PC-9 (cell line): ENCODE measurements at regions not wholly inside any gene's neighbourhood (a gene's known extent, or its start where the extent isn't known, plus 50 kb on each side); places are given as distances from the start of the nearest gene placed in this dataset.

Source experiments
- BruUV-seq: library from RNA; stranded (reverse); fragments of 400-500 nt; replicated peaks from 2 replicates; lab custom pipeline; 2021; lab: Mats Ljungman, UMichigan
- CTCF ChIA-PET: fragments of 300-600 bp; sonication (Branson Sonifier 250); formaldehyde crosslinking; loops from one replicate; lab custom pipeline; 2022; ENCODE audit warnings: antibody characterized with exemption; lab: Charles Lee
- POLR2A ChIA-PET: fragments of 300-600 bp; sonication (Branson Sonifier 250); formaldehyde crosslinking; loops from one replicate; lab custom pipeline; 2022; ENCODE audit warnings: antibody characterized with exemption; ENCODE audit not compliant: unreplicated experiment; lab: Charles Lee
- DNase-seq, 2 experiments: peaks; one replicate each; pipeline versions ENCODE4 v3.0.0 to v3.0.0-alpha.2; 2015 to 2022; ENCODE audit warnings: mixed read lengths in 1 of 2
- H2AFZ ChIP-seq: fragments of 200-600 bp; sonication (generic); 2 replicates; pipeline ENCODE4 v1.8.1; 2017; ENCODE audit warnings: antibody characterized with exemption
- H3F3A ChIP-seq: fragments of 200-600 bp; sonication (generic); 2 replicates; pipeline ENCODE4 v1.8.1; 2017; ENCODE audit warnings: antibody characterized with exemption, mild to moderate bottlenecking, low read depth; ENCODE audit not compliant: insufficient read depth
- H3K27ac ChIP-seq: fragments of 200-600 bp; sonication (generic); 2 replicates; pipeline ENCODE4 v1.6.1; 2016; ENCODE audit warnings: mixed run types
- H3K27me3 ChIP-seq: fragments of 200-600 bp; sonication (generic); 2 replicates; pipeline ENCODE4 v1.6.1; 2016; ENCODE audit warnings: low read depth, mixed run types; ENCODE audit not compliant: insufficient read depth
- H3K36me3 ChIP-seq: fragments of 200-600 bp; sonication (generic); 2 replicates; pipeline ENCODE4 v1.6.1; 2016; ENCODE audit warnings: low read depth, mixed run types
- H3K4me1 ChIP-seq: fragments of 200-600 bp; sonication (generic); replicated peaks from 2 replicates; pipeline ENCODE4 v1.6.1; 2016; ENCODE audit warnings: mixed run types; ENCODE audit not compliant: insufficient read depth
- H3K4me2 ChIP-seq: fragments of 200-600 bp; sonication (generic); 2 replicates; pipeline ENCODE4 v1.6.1; 2017; ENCODE audit warnings: mixed run types
- H3K4me3 ChIP-seq: fragments of 200-600 bp; sonication (generic); 2 replicates; pipeline ENCODE4 v1.6.1; 2016; ENCODE audit warnings: mixed run types
- H3K79me2 ChIP-seq: fragments of 200-600 bp; sonication (generic); 2 replicates; pipeline ENCODE4 v1.6.1; 2017; ENCODE audit warnings: low read depth, mixed run types
- H3K9me2 ChIP-seq: fragments of 200-600 bp; sonication (generic); 2 replicates; pipeline ENCODE4 v1.8.1; 2017; ENCODE audit warnings: mild to moderate bottlenecking; ENCODE audit not compliant: insufficient read depth
- H3K9me3 ChIP-seq: fragments of 200-600 bp; sonication (generic); 2 replicates; pipeline ENCODE4 v1.8.1; 2016; ENCODE audit warnings: low read depth; ENCODE audit not compliant: insufficient read depth
- H4K20me1 ChIP-seq: fragments of 200-600 bp; sonication (generic); 2 replicates; pipeline ENCODE4 v1.8.1; 2017; ENCODE audit not compliant: insufficient read depth
- EZH2 ChIP-seq: fragments of 200-600 bp; sonication (generic); IDR thresholded peaks from 2 replicates; pipeline ENCODE4 v1.8.0; 2017; ENCODE audit warnings: antibody characterized with exemption, low read depth
- intact Hi-C: fragments of 100-400 bp; cut with micrococcal nuclease; formaldehyde crosslinking; loops from one replicate; pipeline ENCODE4 v1.10.0; 2022; ENCODE audit not compliant: unreplicated experiment
- TF ChIP-seq, protein P1 (sequence below): fragments of 200-600 bp; sonication (generic); conservative IDR thresholded peaks from 2 replicates; pipeline ENCODE4 v1.6.1; 2017; ENCODE audit warnings: mixed run types, antibody characterized with exemption, mild to moderate bottlenecking, moderate library complexity

DNA sequence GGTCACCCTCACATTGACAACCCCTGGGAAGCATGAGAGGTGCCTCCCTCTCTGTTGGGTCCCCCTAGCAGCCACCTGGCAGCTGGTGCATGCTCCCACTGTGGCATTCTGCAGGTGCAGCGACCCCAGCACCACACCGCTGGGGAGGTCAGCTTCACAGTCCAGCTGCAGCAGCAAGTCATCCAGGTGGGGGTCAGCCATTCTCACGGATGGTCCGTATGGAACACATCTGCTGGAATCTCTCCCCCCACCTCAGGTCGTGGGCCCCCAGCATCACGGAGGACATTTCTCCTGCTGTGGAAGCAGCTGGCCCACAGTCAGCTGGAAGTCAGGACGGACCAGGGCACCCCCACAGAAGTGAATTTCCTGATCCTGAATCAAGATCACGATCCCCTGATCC lies 201.3 kb downstream of the COG6 start:
- Histone ChIP-seq H3F3A (no peaks in the 10 kb centered on the region), H2AFZ (no peak overlapping the region), H3K79me2 (no peaks in the 10 kb centered on the region), H4K20me1 (no peaks in the 10 kb centered on the region), H3K27me3 (no peaks in the 10 kb centered on the region), H3K4me3 (no peak overlapping the region), H3K9me2 (no peaks in the 10 kb centered on the region), H3K27ac (no peak overlapping the region), H3K4me2 (no peak overlapping the region), H3K9me3 (no peaks in the 10 kb centered on the region; the same call in 1 of the 2 replicates), H3K36me3 (no peaks in the 10 kb centered on the region), H3K4me1 (no peaks in the 10 kb centered on the region)
- no TSS peak for BruUV-seq
- ChIA-PET CTCF (interaction anchor here (0.6 kb wide), 1 partner anchor 146 kb away, joined by 5 read pairs; no protein-coding TSS in a partner anchor), POLR2A (interaction anchor here (0.5 kb wide), 1 partner anchor 808 kb away, joined by 17 read pairs; no protein-coding TSS in a partner anchor)
- TF ChIP-seq EZH2 = no peak
- TF ChIP-seq, protein P1, sequence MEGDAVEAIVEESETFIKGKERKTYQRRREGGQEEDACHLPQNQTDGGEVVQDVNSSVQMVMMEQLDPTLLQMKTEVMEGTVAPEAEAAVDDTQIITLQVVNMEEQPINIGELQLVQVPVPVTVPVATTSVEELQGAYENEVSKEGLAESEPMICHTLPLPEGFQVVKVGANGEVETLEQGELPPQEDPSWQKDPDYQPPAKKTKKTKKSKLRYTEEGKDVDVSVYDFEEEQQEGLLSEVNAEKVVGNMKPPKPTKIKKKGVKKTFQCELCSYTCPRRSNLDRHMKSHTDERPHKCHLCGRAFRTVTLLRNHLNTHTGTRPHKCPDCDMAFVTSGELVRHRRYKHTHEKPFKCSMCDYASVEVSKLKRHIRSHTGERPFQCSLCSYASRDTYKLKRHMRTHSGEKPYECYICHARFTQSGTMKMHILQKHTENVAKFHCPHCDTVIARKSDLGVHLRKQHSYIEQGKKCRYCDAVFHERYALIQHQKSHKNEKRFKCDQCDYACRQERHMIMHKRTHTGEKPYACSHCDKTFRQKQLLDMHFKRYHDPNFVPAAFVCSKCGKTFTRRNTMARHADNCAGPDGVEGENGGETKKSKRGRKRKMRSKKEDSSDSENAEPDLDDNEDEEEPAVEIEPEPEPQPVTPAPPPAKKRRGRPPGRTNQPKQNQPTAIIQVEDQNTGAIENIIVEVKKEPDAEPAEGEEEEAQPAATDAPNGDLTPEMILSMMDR = no peak
- intact Hi-C loops = no loop called here
- DNase-seq = no peak

DNA sequence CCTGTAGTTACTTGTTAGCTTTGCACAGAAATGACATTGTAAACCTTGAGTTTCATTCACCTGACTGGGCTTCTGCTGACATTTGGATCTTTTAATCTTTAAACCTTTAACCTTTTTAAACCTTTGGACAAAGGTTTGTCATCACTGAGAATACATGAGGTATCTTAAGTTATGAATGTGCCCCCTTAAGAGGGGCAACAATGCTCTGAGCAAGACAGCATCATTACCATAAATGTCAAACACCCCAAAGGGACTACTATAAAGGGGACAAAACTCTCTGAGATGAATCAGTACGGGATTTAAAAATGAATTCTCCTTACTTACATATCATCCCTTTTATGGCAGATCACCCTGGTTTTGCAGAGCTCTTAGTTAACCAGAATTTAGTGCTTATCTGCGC lies 203.3 kb downstream of the COG6 start:
- Histone ChIP-seq H4K20me1 (no peaks in the 10 kb centered on the region), H3K27ac (no peak overlapping the region), H3K79me2 (no peaks in the 10 kb centered on the region), H3K9me3 (no peaks in the 10 kb centered on the region), H3K36me3 (no peaks in the 10 kb centered on the region), H3F3A (no peaks in the 10 kb centered on the region), H3K4me1 (no peaks in the 10 kb centered on the region), H3K4me2 (no peak overlapping the region), H3K9me2 (no peaks in the 10 kb centered on the region), H3K27me3 (no peaks in the 10 kb centered on the region), H3K4me3 (no peak overlapping the region), H2AFZ (no peak overlapping the region)
- no TSS peak for BruUV-seq
- DNase-seq = no peak
- TF ChIP-seq, protein P1 = no peak
- no peak for TF ChIP-seq EZH2
- CTCF ChIA-PET = no interaction called here
- POLR2A ChIA-PET = interaction anchor here (0.5 kb wide), 1 partner anchor 938 kb away, joined by 3 read pairs; no protein-coding TSS in a partner anchor
- intact Hi-C loops = no loop called here

DNA sequence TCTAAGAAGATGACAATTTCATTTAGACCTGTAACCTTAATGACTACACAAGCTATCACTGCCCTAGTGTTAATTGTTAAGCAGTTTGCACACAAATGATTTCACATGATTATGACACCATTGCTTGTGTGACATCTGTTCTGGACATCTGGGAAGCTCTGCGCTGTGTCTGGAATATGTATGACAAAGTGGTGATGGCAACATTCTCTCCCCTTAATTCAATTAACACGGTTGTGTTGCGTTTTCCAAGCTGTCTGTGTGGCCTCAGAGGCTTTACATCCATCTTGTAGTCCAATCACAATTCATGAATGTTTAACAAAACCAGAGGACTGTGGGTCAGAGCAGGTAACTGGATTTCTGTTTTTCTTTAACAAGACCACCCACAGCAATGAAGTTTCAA lies 204.4 kb downstream of the COG6 start:
- Histone ChIP-seq H3F3A (no peaks in the 10 kb centered on the region), H3K4me3 (no peak overlapping the region), H3K4me2 (no peak overlapping the region), H3K9me3 (no peaks in the 10 kb centered on the region), H4K20me1 (no peaks in the 10 kb centered on the region), H3K9me2 (no peaks in the 10 kb centered on the region), H3K27ac (no peak overlapping the region), H3K27me3 (no peaks in the 10 kb centered on the region), H2AFZ (no peak overlapping the region), H3K4me1 (no peaks in the 10 kb centered on the region), H3K36me3 (no peaks in the 10 kb centered on the region), H3K79me2 (no peaks in the 10 kb centered on the region)
- ChIA-PET CTCF (no interaction called here), POLR2A (no interaction called here)
- intact Hi-C loops = no loop called here
- no peak for DNase-seq
- BruUV-seq = no TSS peak
- TF ChIP-seq, protein P1 = no peak
- TF ChIP-seq EZH2 = no peak
